ENCODE measurements at regions not wholly inside any gene's neighbourhood (a gene's known extent, or its start where the extent isn't known, plus 50 kb on each side); places are given as distances from the start of the nearest gene placed in this dataset.

DNA sequence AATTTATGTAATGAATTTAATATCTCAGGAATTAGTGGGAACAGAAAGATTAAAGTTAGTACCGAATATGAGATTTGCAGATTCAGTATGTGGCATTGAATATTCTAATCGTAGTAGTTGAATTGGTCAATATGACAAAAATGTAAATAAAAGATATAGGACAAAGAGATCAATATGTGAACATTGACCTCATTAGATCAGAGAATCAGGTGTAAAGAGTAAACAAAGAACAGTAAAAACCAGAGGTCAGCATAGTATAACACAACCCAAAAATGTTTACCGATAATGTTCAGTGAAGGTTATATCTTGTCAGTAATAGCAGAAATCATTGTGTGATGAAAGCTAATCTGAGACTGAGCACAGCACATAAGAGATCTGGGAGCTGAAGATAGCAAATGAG is 152.0 kb downstream of the FAM83B start:
- TF ChIP-seq CTCF (optimal IDR thresholded peaks at IDR 0.05 in 1 of 3, IDR thresholded peaks at IDR 0.05 in 1 of 3, conservative IDR thresholded peaks at IDR 0.05 in 1 of 3; ENCODE audit: extremely low read depth in 1 of 3, insufficient read depth in 2 of 3, low read length in 3 of 3): no peak
- TF ChIP-seq EZH2 (IDR thresholded peaks at IDR 0.05; ENCODE audit: low read length): no peak
